ENCODE measurements at regions not wholly inside any gene's neighbourhood (a gene's known extent, or its start where the extent isn't known, plus 50 kb on each side); places are given as distances from the start of the nearest gene placed in this dataset.

GRCh38 chr2:138123741-138124140 lies 159.5 kb downstream of the HNMT start:
- Histone ChIP-seq H3K27me3 (ENCODE audit: insufficient read depth, poor library complexity, severe bottlenecking) (no peaks in the 10 kb centered on the region), H3K4me3 (replicated peaks; ENCODE audit: insufficient read depth, low read length) (no peak overlapping the region), H3K27ac (replicated peaks) (no peak overlapping the region)
- DNase-seq (ENCODE audit: low read depth in 1 of 2, low spot score in 1 of 2) = no peak
- TF ChIP-seq GABPA (IDR thresholded peaks at IDR 0.05; ENCODE audit: low read depth) = no peak
- no peak for TF ChIP-seq CTCF (IDR thresholded peaks at IDR 0.05; ENCODE audit: insufficient read depth, low read length)
- no peak for TF ChIP-seq SPI1 (IDR thresholded peaks at IDR 0.05; ENCODE audit: borderline replicate concordance, low read depth)
- TF ChIP-seq POLR2AphosphoS5 (IDR thresholded peaks at IDR 0.05; ENCODE audit: low read depth) = no peak
- no peak for TF ChIP-seq REST (IDR thresholded peaks at IDR 0.05; ENCODE audit: insufficient replicate concordance, low read depth)

GRCh38 chr2:138124521-138124920 lies 160.2 kb downstream of the HNMT start:
- no peaks in the 10 kb centered on the region for H3K27me3 ChIP-seq (ENCODE audit: insufficient read depth, poor library complexity, severe bottlenecking)
- no peak overlapping the region for H3K27ac ChIP-seq (replicated peaks)
- TF ChIP-seq POLR2AphosphoS5 (IDR thresholded peaks at IDR 0.05; ENCODE audit: low read depth) = no peak
- no peak for TF ChIP-seq GABPA (IDR thresholded peaks at IDR 0.05; ENCODE audit: low read depth)
- TF ChIP-seq REST (IDR thresholded peaks at IDR 0.05; ENCODE audit: insufficient replicate concordance, low read depth) = no peak
- TF ChIP-seq SPI1 (IDR thresholded peaks at IDR 0.05; ENCODE audit: borderline replicate concordance, low read depth) = no peak
- no peak for TF ChIP-seq CTCF (IDR thresholded peaks at IDR 0.05; ENCODE audit: insufficient read depth, low read length)
- DNase-seq (ENCODE audit: low read depth in 1 of 2, low spot score in 1 of 2) = no peak
- H3K4me3 ChIP-seq (replicated peaks; ENCODE audit: insufficient read depth, low read length) = no peak overlapping the region

- no peak overlapping the region for H3K4me3 ChIP-seq (replicated peaks; ENCODE audit: insufficient read depth, low read length)
- H3K27ac ChIP-seq (replicated peaks) = no peak overlapping the region
- no peak for DNase-seq (ENCODE audit: low read depth in 1 of 2, low spot score in 1 of 2)
- TF ChIP-seq GABPA (IDR thresholded peaks at IDR 0.05; ENCODE audit: low read depth) (no peak), POLR2AphosphoS5 (IDR thresholded peaks at IDR 0.05; ENCODE audit: low read depth) (no peak), CTCF (IDR thresholded peaks at IDR 0.05; ENCODE audit: insufficient read depth, low read length) (no peak), SPI1 (IDR thresholded peaks at IDR 0.05; ENCODE audit: borderline replicate concordance, low read depth) (no peak), REST (IDR thresholded peaks at IDR 0.05; ENCODE audit: insufficient replicate concordance, low read depth) (no peak)
- no peaks in the 10 kb centered on the region for H3K27me3 ChIP-seq (ENCODE audit: insufficient read depth, poor library complexity, severe bottlenecking)
These were observed 161.3 kb downstream of the HNMT start for GRCh38 chr2:138125306-138126288.

Data from HL-60 (cell line).